Amygdala (tissue), 56 donors: ENCODE measurements at regions not wholly inside any gene's neighbourhood (a gene's known extent, or its start where the extent isn't known, plus 50 kb on each side); places are given as distances from the start of the nearest gene placed in this dataset.
"Not testable (repeated sequence)": the region's sequence is repeated elsewhere in the genome, so short reads cannot be mapped to it uniquely, and the experiment has no call there.

Experiments
- DNase-seq, 56 donors: peaks; one replicate each; lab custom pipeline; 2025; lab: John Stamatoyannopoulos, UW

- no peak for DNase-seq
These were observed 95.6 kb downstream of the RRAGB start for GRCh38 chrX:55813150-55813549.

DNA sequence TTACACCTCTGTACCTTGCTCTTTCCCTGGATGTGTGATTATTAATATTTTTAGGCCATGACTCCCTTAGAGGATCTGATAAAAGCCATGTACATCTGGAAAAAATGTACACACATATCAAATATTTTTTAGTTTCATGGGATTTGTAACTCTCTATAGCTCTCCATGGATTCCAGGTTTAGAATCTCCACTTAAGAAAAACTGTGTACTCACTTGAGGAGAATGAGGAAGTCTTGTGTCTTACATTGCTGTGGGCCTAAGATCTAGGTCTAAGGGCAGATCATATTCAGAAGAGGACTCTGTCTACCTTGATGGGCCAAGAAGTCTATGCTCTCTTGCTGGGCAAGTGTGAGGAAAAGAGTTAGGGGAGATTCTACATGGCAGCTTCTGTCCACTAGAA, 98.0 kb downstream of the RRAGB start:
- no peak for DNase-seq

- no peak for DNase-seq
These were observed 98.5 kb downstream of the RRAGB start for GRCh38 chrX:55816023-55816422.

DNA sequence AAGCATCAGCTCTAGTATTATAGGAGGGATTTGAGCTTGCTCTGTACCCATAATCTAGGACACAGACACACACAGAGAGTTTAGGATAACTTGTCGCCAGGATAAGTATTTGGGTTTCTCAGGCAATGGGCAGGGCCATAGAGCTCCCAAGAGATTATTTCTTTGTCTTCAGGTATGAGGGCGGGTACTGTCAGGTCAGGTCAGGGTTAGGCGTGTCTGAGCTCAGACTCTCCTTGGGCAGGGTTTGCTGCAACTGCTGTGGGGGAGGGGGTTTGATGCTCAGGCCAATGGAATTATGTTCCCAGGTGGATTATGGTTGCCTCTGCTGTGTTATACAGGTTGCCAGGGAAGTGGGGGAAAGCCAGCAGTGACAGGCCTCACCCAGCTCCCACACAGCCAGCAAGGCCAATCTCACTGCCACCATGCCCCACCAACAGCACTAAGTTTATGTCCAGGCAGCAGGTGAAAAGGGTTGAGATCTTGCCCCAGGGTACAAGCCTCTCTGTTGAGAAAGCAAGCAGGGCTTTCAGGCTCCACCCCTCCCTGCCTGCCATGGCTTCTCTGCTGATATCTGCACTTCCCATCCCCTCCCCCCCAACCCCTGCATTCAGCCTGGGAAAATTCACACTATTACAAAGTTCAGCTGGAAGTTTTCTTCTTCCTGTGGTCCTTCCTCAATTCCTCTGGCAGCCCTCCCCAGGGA, 101.3 kb downstream of the RRAGB start:
- no peak for DNase-seq

DNA sequence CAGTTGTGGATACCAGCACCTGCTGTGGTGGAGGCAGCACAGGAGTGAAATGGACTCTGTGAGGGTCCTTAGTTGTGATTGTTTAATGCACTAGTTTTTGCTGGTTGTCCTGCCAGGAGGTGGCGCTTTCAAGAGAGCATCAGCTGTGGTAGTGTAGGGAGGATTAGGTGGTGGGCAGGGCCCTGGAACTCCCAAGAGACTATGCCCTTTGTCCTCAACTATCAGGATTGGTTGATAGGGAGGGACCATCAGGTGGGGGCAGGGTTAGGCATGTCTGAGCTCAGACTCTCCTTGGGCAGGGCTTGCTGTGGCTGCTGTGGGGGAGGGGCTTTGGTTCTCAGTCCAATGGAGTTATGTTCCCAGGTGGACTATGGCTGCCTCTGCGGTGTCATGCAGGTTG, 121.9 kb downstream of the RRAGB start:
- DNase-seq: no peak

DNA sequence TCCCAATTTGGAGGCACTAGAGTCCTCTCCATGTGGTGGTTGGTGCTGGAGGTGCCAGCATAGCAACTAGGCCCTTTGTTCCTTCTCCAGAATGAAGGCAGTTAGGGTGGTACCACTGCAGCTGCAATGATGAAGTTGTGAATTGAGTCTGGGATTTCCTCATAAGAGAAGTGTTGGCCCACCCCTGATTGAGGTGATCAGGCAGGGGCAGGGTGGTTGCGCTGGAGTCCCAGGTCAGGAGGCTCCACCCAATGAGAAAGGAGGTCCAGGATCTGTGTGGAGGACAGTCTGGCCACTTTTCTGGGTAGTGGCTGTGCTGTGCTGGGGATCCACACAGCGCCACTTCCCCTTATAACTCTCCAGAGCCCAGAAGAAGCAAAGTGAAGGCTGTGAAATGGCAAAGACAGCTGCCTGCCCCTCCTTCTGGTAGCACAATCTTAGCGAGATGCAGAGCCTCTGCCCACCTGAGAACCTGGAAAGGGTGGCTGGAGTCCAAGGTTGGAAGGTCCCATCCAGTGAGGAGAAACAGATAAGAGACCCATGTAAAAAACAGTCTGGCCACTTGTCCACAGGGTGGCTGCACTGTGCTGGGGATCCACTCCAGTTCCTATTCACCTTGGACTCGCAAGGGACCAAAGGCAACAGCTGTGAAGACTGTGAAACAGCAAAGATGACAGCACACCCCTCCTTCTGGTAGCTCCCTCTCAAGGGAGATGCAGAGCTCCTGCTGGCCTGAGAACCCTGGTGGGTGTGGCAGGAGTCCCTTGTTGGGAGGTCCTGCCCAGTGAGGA, 124.6 kb downstream of the RRAGB start:
- no peak for DNase-seq

DNA sequence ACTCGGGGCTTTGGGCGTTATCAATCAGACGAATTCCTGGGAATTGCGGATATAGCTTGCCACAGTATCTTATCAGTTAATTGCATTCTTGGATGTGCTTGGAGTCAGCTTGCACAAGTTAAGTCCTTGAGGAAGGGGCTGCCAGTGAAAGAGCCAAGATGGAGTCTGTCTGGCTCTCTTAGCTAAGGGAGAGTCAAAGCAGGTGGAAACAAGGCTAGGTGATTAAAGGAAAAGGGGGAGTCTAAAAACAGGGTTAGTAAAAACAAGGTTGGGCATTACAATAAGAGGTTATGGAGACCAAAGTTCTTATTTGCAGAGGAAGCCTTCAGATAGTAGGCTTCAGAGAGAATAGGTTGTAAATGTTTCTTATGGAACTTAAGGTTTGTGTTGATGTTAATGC, 149.2 kb downstream of the RRAGB start:
- DNase-seq: not testable (repeated sequence)

DNA sequence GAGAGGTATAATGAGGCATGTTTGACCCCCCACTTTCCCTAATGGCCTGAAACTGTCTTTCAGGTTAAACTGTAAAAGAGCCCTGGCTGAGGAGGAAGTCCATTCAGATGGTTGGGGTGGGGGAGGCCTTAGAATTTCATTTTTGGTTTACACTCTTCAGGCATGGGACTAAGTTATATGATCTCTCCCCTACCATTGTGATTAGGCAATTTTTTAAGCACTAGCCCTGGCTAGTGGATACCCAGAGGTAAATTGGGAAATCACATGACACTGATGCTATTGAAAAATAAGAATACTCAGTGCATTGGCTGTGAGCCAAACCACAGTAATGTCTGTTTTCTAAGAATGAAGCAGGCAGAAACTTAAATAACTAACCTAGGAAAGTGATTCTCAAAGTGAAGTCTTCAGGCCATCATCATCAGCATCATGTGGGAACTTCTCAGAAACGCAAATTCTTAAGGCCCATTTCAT, 149.7 kb downstream of the RRAGB start:
- no peak for DNase-seq

DNA sequence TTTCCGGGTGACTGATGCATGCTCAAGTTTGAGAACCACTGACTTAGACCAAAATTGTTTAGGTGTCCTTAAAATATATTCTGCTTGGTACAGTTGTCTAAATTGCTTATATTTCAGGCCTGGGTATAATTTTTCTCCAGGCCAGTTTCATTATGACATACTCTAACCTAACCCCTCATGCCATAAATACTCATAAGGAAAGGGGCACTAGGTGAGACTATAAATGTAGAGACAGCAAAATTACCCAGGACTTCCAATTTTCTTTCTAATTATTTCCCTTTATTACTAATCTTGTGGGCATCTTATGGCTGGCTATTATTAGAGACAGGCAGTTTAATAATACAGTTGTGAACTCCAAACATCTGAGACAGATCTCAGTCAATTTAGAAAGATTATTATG, 150.2 kb downstream of the RRAGB start:
- no peak for DNase-seq

- no peak for DNase-seq
These were observed 157.3 kb downstream of the RRAGB start for GRCh38 chrX:55874807-55875206.

DNA sequence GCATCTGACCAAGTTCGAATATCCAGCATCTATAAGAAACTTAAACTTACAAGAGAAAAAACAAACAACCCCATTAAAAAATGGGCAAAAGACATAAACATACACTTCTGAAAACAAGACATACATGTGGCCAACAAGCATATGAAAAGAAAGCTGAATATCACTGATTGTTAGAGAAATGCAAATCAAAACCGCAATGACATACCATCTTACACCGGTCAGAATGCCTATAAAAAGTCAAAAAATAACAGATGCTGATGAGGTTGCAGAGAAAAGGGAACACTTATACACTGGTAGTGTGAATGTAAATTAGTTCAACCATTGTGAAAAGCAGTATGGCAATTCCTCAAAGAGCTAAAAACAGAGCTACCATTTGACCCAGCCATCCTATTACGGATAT, 166.0 kb downstream of the RRAGB start:
- DNase-seq: not testable (repeated sequence)

DNA sequence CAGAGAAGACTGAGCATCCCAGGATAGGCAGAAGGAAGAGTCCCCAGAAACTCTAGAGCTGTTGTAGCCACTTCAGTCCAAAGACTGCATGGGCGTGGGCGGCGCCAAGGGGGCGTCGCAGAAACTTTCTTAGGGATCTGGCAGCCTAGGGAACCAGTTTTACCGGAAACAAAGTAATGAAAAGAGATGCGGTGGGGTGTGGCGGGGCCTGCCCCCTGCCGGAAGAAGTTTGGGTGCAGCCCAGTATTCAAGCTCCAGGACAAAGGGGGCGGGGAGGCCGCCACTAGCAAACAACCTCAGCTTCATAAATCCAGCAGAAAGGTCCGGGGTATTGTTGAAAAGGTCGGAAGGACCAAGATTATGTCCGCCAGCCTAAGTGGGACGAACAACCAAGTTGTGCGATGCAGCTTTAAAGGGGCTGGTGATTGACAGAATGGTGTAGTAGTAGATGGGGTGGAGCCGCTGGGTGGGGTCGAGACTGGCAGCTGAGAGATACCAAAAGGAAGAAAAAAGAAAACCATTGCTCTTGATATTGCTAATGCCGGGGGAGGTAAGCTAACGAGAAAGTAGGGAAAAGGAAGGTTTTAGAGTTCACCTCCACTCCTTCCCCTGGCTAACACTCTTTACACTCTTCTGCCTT, 190.5 kb downstream of the RRAGB start:
- peak in 26 of 56 donors; percentile 0 to 48 (median 2) for DNase-seq

GRCh38 chrX:55908661-55909212, 191.2 kb downstream of the RRAGB start:
- DNase-seq: peak in 21 of 56 donors; percentile 0 to 25 (median 1)

DNA sequence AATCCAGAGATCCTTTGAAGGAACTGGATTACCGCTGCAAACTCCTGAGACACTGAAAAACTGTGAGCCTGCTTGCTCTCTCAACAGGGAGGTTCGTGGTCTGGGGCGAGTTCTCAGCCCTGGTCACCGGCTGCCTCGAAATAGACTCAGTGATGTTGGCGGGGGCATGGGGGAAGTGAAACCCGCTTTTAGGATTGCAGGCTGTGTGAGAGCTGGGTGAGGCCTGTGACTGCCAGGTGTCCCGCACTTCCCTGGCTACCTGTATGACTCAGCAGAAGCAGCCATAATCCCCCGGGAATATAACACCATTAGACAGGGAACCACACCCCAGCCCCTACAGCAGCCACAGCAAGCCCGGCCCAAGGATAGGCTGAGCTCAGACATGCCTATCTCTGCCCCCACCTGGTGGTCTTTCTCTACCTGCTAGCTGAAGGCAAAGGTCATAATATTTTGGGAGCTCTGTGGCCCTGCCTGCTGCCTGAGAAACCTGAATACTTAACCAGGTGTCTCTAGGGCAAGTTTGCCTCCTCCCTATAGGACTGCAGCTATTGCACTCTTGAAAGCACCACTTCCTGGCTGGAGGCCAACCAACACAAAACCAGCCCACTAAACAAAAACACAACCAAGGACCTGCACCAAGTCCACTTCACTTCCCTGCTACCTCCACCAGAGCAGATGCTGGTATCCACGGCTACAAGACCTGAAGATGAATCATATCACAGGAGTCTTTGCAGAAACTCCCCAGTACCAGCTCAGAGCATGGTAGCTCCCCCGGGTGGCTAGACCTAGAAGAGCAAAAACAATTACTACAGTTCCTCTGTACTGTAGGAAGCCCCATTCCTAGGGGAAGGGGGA, 202.0 kb downstream of the RRAGB start:
- DNase-seq: no peak

DNA sequence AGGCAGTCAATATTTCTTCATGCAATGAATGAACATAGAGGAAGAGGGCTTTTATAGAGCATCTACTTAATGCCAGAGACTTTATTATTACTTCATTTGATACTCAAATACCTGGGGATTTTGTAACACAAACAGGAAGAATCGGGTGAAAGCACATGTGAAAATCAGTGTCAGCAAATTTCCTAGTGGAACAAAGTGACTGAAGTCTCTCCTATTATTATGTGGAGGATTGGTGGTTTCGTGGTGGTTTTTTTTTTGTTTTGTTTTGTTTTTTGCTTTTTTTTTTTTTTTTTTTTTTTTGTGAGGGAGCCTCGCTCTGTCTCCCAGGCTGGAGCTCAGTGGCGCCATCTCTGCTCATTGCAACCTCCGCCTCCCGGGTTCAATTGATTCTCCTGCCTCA, 207.0 kb downstream of the RRAGB start:
- no peak for DNase-seq

- not testable (repeated sequence) for DNase-seq
These were observed 211.0 kb downstream of the RRAGB start for GRCh38 chrX:55928529-55928928.
